GM12874 (cell line): ENCODE measurements at regions not wholly inside any gene's neighbourhood (a gene's known extent, or its start where the extent isn't known, plus 50 kb on each side); places are given as distances from the start of the nearest gene placed in this dataset.

Experiments used
- CTCF ChIP-seq: IDR thresholded peaks from 2 replicates; pipeline ENCODE4 v1.5.1; 2011; ENCODE audit warnings: low read depth, mild to moderate bottlenecking, control low read depth, low read length, moderate library complexity; ENCODE audit not compliant: insufficient read depth

GRCh38 chr3:43178891-43179366 lies 73.0 kb upstream of the POMGNT2 start:
- no peak for TF ChIP-seq CTCF

GRCh38 chr3:43177085-43177484 lies 71.2 kb upstream of the POMGNT2 start:
- TF ChIP-seq CTCF = no peak

- TF ChIP-seq CTCF = no peak
These were observed 70.8 kb upstream of the POMGNT2 start for GRCh38 chr3:43176666-43177065.

GRCh38 chr3:43175541-43175940 lies 69.7 kb upstream of the POMGNT2 start:
- no peak for TF ChIP-seq CTCF

GRCh38 chr3:43173949-43174348 lies 68.1 kb upstream of the POMGNT2 start:
- no peak for TF ChIP-seq CTCF

- no peak for TF ChIP-seq CTCF
These were observed 65.9 kb upstream of the POMGNT2 start for GRCh38 chr3:43171748-43172147.

GRCh38 chr3:43170553-43170952 lies 64.7 kb upstream of the POMGNT2 start:
- TF ChIP-seq CTCF = no peak

- TF ChIP-seq CTCF = no peak
These were observed 64.1 kb upstream of the POMGNT2 start for GRCh38 chr3:43169987-43170386.
